Erythroblast (primary cell): ENCODE measurements at regions not wholly inside any gene's neighbourhood (a gene's known extent, or its start where the extent isn't known, plus 50 kb on each side); places are given as distances from the start of the nearest gene placed in this dataset.
"Not testable (repeated sequence)": the region's sequence is repeated elsewhere in the genome, so short reads cannot be mapped to it uniquely, and the experiment has no call there.

Source experiments
- DNase-seq, 2 experiments: peaks; one replicate each; lab custom pipeline; 2025; lab: John Stamatoyannopoulos, UW
- GATA1 ChIP-seq: IDR thresholded peaks from 2 replicates; pipeline ENCODE4 v1.6.1; 2011; ENCODE audit warnings: low read depth, mild to moderate bottlenecking, control low read depth, low read length, moderate library complexity
- POLR2A ChIP-seq: IDR thresholded peaks from 2 replicates; pipeline ENCODE4 v1.6.1; 2011; ENCODE audit warnings: mild to moderate bottlenecking, low read length

DNA sequence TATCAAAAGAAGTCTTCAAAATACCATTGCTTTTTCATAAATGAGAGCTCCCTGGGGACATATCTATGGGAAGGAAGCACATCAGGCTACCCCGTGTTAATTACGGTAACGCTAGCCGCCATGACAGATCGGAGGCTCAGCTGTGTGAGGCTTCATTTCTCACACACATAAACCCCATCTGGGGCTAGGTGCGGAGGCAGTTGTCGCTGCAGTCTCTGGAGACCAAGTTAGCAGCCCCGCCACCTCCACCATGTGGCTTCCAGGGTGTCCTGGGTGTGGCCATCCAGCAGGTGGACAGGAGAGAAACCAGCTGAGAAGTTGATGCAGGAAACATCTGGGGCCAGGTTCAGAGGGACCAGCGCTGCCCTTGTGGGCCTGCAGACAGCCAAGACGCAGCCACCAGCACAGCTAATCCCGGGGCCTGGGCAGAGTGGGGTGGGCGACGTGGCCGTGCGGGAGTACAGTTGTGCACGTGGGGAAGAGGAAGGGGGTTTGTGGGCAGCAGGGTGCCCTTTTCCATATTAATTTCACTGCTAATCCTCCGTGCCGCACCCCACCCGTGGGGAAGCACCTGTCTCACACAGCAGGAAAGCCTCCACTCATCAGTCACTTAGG, 426.5 kb downstream of the IRX1 start:
- TF ChIP-seq POLR2A (no peak), GATA1 (no peak)

GRCh38 chr5:4023091-4023752, 427.6 kb downstream of the IRX1 start:
- no peak for DNase-seq
- TF ChIP-seq POLR2A (no peak), GATA1 (no peak)

More for the DNA sequence above, 426.5 kb downstream of the IRX1 start:
- DNase-seq, result no peak

DNA sequence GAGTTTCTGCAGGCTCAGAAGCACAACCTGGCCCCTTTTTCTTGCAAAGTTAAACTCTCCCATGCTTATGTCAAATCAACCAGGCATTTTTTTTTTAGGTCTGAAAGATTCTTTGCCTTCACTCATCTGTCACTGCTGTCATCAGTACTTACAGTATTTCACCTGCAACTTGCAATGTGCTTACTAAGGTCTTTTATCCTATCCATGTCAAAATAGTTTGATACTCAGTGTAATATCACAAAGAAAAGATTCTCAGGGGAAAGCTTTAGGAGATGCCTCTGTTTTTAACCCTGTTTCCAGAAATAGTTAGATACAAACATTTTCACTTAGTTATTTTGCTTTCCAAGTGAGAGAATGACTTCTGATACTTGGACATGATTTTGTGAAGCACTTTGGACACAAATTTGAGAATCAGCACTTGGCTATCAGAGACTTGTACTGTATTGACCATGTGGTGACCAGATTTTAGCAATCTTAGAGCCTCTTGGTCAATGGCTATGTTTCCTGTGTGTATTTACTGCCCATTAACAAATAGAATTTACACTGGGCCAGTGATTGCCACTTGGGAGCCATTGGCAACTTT, 428.2 kb downstream of the IRX1 start:
- no peak for DNase-seq
- TF ChIP-seq GATA1 (no peak), POLR2A (no peak)

DNA sequence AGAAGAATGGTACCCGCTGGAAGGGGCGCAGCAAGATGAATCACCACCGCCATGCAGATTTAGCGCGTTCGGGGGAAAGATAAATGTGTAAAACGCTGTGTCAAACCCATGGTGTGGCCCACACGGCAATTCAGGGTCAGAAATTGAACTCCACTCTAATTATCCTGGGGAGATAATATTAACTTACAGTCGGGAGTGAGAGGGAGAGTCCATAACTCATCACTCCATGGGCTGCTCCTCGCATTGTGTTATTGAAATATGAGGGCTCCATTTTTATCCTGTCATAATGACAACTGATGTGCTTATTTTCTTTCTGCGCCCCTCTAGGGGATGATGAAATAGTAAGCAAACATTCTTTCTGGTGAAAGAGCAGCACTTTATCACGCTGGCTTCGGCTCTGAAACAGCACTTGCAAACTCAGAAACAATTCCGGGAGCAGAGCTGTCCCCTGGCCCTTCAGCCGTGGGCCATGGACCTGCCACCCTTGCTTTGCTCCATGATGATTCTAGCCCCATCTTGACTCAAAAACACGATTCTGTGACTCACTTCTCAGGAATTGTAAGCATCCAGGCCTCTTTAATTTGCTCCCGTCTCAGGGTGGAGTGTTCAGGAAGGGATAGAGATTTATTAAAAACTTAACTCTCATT, 431.6 kb downstream of the IRX1 start:
- TF ChIP-seq POLR2A (no peak), GATA1 (no peak)

GRCh38 chr5:4028384-4028783, 432.8 kb downstream of the IRX1 start:
- DNase-seq, result no peak
- TF ChIP-seq GATA1 (no peak), POLR2A (no peak)

More for the DNA sequence above, 431.6 kb downstream of the IRX1 start:
- DNase-seq, result peak in 1 of 2 experiments; percentile 5

DNA sequence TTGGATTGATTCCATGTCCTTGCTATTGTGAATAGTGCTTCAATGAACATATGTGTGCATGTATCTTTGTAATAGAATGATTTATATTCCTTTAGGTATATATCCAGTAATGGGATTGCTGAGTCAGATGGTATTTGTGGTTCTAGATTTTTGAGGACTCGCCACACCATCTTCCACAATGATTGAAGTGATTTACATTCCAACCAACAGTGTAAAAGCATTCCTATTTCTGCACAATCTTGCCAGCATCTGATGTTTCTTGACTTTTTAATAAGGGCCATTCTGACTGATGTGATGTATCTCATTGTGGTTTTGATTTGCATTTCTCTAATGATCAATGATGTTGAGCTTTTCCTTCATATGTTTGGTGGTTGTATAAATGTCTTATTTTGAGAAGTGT, 437.9 kb downstream of the IRX1 start:
- not testable (repeated sequence) for DNase-seq

DNA sequence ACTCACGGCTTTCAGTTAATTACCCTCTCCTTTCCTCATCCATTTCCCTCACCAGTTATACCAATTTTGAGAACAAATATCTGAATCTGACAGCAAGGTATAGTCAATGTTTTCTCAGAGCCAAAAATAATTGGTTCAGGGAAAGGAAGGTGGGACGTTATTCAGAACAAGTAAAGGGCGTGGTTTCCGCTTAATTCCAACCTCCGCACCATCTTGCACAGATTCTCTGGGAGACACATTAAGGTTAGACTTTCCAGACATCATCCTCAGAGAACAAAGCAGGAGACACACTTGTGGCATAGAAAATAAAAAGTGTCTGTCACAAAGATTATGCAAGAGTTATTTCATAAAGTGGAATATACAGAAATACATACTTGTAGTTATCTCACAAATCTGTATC, 441.2 kb downstream of the IRX1 start:
- TF ChIP-seq GATA1 (no peak), POLR2A (no peak)
- no peak for DNase-seq

- no peak for DNase-seq
- TF ChIP-seq GATA1 (no peak), POLR2A (no peak)
Measured at GRCh38 chr5:4038994-4039393, 443.4 kb downstream of the IRX1 start.

DNA sequence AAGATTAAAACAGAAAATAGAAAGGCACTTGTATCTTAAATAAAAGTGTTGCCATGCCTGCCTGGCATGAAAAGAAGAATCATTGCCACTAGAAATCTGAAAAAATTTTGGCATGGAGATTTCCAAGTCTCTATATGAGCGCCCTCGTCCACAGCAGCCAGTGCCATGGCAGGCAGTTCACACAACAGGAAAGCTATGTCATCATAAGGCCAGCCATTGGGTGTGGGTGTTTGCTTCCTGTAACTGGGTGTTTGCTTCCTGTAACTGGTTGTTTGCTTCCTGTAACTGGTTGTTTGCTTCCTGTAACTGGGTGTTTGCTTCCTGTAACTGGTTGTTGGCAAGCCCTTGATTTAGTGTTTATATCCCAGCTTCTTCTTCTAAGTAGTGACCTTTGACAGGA, 446.7 kb downstream of the IRX1 start:
- TF ChIP-seq GATA1, result no peak
- no peak for TF ChIP-seq POLR2A
- no peak for DNase-seq

DNA sequence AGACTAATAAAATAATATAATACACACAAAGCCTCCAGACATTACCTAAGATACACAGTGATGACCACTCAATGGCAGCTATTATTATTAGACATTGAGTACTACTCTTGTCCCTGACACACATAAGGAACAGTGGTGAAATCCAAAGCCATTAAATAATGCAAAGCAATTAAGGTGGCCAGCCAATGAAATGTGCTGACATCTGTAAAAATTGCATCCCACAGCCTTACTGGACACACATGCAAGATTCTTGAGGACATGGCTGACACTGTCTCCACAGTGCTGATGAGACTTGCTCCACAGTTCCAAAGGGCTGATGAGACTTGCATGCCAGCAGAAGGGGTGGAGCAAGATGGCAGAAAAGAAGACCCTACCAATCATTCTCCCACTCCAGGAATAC, 447.5 kb downstream of the IRX1 start:
- DNase-seq, result no peak
- TF ChIP-seq GATA1, result no peak
- no peak for TF ChIP-seq POLR2A

- DNase-seq, result no peak
- no peak for TF ChIP-seq POLR2A
- TF ChIP-seq GATA1, result no peak
Measured at GRCh38 chr5:4044881-4045280, 449.2 kb downstream of the IRX1 start.

DNA sequence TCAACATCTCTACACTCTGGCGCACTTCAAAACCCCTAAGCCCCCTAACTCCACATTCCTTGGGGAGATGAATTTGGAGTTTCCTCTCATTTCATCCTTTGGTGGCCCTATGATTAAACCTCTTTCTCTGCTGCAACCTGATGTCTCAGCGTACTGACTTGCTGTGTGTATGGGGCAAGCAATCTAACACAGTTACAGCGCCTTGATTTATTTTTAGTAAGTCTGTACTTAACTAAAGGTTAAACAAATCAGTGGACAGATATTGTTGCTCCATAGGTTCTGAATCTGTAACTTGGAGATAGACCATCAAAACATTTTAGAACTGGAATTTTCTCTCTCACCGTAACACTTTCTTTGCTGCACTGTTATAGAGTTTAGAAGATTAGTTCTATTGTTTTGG, 452.8 kb downstream of the IRX1 start:
- no peak for TF ChIP-seq POLR2A
- no peak for DNase-seq

DNA sequence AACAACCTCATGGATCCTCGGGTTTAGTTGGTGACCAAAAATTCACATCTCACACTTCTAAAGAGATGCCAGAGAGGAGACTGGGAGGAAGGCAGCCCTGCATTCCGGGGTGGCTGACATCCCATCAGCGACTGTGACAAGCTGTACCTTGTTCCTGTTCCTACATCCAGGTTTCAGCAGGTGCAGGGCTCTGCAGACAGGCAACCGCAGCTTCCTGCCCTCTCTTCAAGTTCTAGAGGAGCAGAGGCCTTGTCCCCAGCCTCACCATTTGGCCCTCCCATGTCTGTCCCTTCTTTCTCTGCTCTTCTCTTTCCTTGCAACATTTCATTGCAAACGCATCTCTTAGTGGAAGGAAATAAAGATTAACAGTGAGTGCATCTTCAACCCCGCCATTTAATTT, 454.6 kb downstream of the IRX1 start:
- TF ChIP-seq GATA1, result no peak
- TF ChIP-seq POLR2A, result no peak
- DNase-seq, result no peak

GRCh38 chr5:4053136-4053535, 457.5 kb downstream of the IRX1 start:
- no peak for DNase-seq
- TF ChIP-seq POLR2A (no peak), GATA1 (no peak)

DNA sequence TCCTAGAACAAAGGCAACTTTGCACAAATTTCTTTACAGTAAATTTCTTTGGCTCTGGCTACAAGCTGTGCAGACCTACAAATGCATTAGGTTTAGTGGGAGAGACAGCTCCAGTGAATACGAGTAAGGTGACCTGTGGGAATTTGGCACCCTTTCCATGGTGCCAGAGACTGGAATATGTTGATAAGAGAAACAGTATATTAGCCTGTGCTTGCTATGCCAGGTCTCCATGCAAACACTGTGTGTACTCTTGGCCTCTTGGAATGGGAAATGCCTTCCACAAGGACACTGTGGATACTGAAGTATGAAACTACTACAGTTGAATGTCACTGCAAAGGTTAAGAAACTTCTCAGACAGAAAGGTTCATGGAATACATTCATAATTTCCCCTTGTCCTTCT, 458.5 kb downstream of the IRX1 start:
- TF ChIP-seq POLR2A (no peak), GATA1 (no peak)

More for the DNA sequence above, 458.5 kb downstream of the IRX1 start:
- no peak for DNase-seq
